ENCODE measurements at regions not wholly inside any gene's neighbourhood (a gene's known extent, or its start where the extent isn't known, plus 50 kb on each side); places are given as distances from the start of the nearest gene placed in this dataset.

DNA sequence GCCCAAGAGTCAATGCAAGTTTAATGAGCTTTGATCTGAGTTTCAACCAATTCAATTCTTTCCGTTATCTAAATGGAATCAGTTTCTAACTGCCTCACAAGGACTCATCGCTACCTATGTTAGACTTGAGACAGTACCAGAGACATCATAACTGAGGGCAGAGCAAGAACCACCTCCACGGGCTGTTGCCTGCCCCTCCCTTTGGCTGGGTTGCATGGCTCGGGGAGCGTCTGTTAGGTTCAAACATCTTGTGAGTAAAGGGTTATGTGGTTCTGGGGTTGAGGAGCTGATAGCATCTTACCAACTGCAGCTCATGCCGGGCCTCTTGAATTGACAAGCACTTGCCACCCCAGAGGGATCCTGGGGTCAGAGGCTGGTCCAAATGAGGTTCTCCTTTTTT lies 457.9 kb downstream of the ENC1 start:
- no peak for DNase-seq
- ATAC-seq: no peak
- intact Hi-C loops (cut with DNase I, micrococcal nuclease): no loop called here

DNA sequence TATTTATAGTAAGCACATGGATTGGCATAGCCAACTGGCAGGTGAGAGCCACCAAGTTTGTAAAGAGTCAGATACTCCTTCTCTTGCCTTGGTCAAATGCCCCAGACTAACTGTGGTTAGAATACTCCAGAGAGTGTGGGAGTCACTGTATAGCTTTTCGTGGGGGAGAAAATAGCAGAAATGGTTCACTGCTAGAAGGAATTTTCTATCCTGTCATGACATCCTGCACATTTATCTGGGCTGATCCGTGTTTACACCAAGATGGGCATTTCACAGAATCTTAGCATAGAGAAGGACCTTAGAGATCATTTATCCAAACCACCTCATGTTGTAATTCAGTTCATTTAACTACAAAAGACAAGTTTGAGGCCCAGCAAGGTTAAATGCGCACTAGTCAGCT lies 460.8 kb downstream of the ENC1 start:
- intact Hi-C loops (cut with DNase I, micrococcal nuclease): no loop called here

DNA sequence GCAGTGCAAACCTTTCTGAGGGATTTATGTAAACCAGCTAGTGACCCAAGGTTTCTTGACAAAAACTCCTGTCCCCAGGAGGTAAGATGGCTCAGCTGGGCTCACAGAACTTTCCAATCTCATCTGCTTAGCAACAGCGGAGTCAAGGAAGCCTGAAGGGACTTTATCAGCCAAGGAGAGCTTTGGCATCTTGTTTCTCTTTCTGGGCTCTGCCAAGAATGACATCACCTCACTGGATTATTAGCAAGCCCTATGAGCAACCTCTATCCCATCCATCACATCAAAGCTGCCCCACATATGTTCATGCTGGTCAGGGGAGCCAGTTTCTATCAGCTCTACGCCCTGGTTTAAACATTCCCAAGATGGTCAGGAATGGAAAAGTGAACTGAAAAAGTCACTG lies 461.3 kb downstream of the ENC1 start:
- DNase-seq (no peak), ATAC-seq (no peak)
- intact Hi-C loops (cut with DNase I, micrococcal nuclease): no loop called here

More for the DNA sequence above, 460.8 kb downstream of the ENC1 start:
- DNase-seq: no peak
- ATAC-seq: no peak

DNA sequence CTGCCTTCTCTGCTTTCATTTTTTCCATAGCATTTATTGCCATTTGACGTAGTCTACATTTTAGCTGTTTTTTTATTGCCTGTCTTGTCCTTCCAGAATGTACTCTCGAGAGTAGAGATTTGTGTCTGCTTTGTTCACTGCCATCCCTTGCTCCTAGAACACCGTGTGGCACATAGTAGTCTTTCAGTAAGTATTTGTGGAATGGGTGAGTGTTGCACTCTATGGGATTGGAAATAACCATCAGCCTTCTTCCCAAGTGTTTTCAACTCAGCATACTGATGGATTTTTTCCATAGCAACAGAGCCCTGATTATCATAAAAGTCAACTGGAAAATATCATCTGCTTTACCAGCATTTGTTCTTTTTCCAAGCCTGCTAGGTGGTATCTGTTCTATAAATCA lies 462.6 kb downstream of the ENC1 start:
- ATAC-seq: no peak
- intact Hi-C loops (cut with DNase I, micrococcal nuclease): no loop called here
- no peak for DNase-seq

DNA sequence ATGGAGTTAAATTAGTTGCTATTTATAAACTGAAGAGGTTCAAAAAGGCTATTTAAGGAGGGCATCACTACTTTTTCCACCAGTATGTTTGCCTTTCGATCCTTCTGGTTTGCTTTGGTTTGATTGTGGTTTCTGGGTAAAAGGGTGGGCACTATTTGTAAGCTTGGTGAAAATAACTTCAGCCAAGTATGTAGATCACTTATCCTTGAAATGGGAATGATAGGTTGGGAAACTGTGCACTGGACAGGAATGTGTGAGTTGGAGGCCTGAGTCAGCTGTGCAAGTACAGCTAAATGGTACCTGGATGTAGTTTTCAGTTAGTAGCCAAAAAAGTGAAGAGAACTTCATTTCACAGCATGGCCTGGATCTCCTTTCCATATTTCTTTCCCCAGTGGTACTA lies 466.2 kb downstream of the ENC1 start:
- intact Hi-C loops (cut with DNase I, micrococcal nuclease): no loop called here
- no peak for ATAC-seq
- DNase-seq: no peak

DNA sequence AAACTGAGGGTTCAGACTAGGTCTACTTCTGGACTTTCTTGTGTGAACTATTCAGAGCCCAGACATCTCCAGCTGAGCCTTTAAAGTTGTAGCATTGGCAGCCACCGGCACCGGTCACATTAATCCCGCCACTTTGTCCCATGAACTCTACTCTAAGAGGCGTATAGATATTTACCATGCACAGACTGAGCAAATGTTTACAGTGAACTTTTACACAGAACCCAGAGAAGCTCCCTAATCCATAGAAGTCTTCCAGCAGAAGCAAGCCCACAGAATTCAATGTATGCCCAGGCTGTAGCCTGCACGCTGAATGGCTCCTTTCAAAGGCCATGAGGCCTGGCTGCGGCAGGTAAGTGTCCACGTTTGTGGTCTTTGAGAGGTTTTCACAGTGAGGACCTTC lies 466.9 kb downstream of the ENC1 start:
- intact Hi-C loops (cut with DNase I, micrococcal nuclease): no loop called here
- ATAC-seq: no peak
- DNase-seq: no peak

DNA sequence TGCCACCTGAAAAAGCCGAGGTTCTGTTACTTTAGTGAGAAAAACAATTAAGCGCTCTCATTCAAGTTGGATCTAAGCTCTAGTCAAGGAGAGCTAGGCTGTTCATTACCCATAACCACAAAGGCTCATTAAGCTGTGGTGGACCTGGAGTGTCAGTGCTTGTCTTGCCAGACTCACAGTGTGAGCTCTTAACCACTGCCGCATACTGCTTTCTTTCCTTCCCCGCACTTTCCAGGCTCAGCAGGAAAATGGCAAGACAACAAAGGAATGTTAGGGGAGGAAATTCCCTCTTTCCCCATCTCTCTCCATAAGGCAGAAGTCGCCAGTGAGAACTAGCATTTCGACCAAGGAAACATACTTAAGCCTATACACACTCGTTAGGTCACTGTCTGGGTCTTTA lies 467.3 kb downstream of the ENC1 start:
- ATAC-seq (no peak), DNase-seq (no peak)
- intact Hi-C loops (cut with DNase I, micrococcal nuclease): no loop called here

DNA sequence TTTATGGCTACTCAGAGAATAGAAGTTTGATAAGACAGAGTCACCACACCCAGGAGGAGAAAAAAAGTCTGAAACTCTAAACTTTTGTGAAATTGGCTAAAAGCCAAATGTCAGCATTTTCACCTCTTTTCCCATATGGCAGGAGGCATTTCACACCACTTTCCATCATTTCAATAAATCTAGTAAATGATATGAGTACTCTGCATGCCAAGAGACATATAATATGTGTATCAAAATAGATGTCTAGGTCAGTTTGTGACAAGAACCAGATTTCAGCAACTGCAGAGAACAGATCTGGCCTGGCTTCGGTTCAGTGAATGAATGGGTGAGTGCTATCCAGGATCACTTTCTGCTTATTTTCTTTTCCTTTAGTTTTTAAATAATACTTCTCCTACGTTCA lies 470.8 kb downstream of the ENC1 start:
- DNase-seq (no peak), ATAC-seq (no peak)
- intact Hi-C loops (cut with DNase I, micrococcal nuclease): no loop called here

DNA sequence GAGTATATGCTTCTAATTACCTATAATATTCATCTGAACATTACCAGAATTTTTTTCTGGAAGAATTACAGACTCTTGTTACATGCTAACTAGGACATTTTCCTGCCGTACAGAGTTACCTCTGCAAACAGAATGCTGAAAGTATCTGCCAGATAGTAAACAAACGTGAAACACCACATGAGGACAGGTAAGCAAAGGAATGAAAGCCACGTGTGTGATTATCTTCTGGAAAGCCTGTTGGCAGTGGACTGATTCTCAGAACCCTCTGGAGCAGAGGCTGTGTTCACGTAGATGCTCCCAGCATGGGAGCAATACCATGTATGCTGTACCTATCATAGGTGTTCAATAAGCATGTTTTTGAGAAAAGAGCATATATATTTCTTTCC lies 472.6 kb downstream of the ENC1 start:
- no peak for DNase-seq
- ATAC-seq: no peak
- intact Hi-C loops (cut with DNase I, micrococcal nuclease): no loop called here

DNA sequence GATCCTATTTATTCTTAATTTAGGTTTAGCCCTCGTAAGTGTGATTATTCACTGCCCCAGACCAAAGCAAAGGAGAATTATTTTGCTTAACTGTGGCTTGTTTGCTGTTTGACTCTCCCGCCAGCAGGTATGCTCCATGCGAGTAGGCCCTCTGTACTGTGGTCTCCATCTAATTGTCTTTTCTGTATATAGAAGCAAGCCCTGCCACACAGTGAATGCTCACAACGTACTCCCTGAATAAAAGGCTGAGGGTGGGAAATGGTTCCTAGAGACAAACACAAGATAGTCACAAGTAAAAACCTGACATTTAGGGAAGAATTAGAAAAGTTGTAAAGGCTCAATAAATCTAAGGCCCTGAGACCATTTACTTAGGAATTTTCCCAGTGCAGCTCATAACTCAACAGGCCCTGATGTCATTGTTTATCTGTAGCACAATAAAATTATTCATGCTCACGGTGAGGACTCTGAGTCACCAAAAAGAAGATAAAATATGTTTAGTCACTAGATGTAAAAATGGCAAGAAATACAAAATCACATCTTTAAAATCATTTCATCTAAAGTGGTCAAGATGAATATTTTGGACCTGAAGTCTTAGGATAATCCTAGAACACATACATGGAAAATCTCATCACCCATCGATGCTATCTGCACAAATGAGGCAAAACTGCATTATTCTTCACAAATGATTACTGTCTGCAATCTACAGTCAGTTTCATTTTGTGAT lies 473.2 kb downstream of the ENC1 start:
- ATAC-seq (no peak), DNase-seq (no peak)
- intact Hi-C loops (cut with DNase I, micrococcal nuclease): no loop called here

DNA sequence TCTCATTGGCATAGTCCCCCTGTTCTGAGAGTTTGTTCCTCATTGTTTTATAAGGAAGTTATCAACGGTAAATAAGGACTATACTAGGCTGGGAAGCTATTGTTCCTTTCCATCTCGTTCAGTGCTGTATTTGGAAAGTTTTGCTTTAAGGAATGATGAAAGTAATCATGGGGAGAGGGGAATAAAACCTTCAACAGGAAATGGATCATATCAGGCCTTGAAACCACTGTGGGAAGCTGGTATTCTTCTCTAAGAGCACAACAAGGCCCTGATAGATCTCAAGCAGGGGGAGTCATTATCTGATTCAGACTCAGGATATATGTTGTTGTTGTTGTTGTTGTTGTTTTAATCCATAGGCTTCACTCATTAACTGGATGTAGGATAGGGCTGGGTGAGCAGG lies 474.5 kb downstream of the ENC1 start:
- DNase-seq (no peak), ATAC-seq (peak; percentile 41)
- intact Hi-C loops (cut with DNase I, micrococcal nuclease): no loop called here

DNA sequence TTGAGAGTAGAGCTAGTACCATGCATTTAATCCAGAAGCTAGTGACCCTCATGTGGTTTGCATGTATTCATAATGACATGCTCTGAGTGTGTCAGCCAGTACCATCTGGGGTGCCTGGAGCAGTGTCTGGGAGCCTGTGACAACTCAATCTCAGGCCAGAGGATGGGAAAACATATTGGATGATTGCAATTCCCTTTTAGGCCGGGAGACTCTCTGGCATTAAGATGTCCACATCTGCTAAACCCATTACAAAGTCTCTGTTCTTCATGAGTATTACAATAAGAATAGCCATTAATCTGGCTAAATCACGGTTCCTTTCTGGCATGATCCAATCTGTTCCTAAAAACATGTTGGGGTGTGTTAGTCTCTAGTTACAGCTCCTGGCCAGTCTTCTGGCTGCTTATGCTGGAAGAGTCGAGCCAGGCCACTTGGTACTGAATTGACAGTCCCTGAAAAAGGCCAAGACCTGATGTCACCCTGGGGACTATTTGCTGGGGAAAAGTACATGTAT lies 475.7 kb downstream of the ENC1 start:
- DNase-seq: no peak
- intact Hi-C loops (cut with DNase I, micrococcal nuclease): no loop called here
- no peak for ATAC-seq

DNA sequence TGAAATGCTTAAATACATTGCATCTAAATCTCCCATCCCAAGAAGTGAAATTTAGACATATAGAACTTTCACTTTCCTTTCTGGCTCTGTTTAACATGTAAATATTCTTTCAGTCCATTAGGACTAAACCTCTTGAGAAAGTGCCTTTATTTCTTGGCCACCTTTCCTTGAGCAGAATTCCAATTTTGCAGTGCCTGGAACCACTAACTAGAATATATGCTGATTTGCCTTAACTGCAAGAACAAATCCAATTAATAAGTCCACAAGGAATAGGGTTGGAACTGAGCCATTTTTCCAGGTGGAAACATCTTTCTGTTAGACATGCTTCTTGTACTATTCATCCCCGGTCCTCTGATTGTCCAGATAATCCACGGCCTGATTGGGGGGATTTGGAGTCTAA lies 478.0 kb downstream of the ENC1 start:
- intact Hi-C loops (cut with DNase I, micrococcal nuclease): no loop called here
- no peak for DNase-seq

DNA sequence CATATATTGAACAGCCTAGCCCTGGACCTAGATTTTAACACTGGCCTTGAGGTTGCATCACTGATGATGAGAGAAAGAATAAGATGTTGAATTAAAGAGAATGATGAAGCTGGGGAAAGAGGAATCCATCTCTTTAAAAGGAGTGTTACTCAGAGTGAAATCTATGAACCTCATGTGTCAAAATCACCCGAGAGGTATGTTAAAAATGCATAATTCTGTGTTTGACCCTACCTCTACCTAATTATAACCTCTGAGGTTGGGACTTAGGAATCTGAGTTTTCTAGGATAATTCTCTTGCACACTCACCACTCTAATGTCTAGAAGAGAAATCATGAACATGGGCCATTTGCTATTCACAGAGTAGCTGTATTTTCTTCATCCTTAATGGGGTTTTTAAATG lies 479.4 kb downstream of the ENC1 start:
- DNase-seq (no peak), ATAC-seq (no peak)
- intact Hi-C loops (cut with DNase I, micrococcal nuclease): no loop called here

More for the DNA sequence above, 478.0 kb downstream of the ENC1 start:
- ATAC-seq: no peak

DNA sequence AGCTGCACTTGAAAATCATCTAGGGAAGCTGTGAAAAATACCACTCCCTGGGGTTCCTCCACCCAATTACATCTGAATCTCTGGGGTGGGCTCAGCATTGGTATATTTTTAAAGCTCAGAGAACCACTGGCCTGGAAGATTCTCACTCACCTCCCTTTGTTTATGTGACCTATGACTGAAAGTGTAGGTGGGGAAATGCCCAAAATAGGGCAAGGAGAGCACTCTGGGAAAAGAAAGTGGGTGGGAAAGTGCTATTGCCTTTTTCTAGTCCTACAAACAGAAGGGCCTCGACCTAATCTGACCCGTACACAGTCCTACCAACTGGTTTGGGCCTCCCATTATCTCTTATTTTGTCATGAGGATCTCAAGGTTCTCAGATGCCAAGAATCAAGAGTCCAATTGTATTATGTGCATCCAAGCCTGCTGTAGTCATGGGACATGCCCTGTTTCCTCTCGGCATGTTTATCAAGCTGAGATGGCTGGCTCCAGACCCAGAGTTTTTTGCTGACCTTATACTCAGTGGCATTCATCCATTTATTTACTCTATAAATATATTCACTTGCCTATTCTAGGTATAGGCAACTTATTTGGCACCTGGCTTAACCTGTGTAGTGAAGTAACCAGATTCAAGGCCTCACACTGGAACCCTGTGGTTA lies 483.7 kb downstream of the ENC1 start:
- DNase-seq (no peak), ATAC-seq (no peak)
- intact Hi-C loops (cut with DNase I, micrococcal nuclease): no loop called here

DNA sequence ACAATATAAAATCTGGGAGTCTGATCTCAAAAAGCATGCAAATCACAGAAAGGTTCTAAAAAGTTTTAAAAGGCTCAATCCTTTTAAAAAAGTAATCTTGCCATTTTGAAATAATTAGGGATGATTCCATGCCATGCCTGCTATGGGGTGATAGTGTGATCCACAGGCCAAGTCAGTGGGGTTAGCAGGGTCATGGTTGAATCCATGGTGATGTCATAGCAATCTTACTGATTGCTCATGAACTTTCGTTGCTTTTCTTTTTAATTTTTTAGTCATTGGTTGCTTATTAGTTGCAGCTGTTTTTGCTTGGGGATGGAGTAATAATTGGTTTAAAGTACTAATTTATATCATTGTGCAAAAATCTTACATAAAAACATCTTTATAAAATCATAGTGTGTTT lies 485.0 kb downstream of the ENC1 start:
- intact Hi-C loops (cut with DNase I, micrococcal nuclease): no loop called here
- DNase-seq (no peak), ATAC-seq (no peak)

DNA sequence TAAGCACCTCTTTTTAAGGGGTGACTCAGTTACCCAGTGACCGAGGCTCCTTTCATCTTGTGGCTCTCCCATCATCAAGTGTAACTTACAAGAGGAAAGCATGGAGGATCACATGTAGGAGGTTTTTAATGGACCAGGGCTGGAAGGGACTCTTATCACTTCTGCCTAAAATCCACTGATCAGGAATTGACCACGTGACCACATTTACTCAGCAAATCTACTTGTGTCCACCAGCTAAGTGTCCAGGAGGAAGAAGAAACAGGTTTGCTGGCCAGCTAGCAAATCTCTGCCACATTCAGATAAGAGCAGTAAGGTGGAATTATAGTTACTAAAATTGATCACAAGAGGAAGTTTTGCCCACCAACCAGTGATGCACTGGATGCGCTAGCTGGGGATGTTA lies 486.0 kb downstream of the ENC1 start:
- no peak for DNase-seq
- intact Hi-C loops (cut with DNase I, micrococcal nuclease): no loop called here
- no peak for ATAC-seq

DNA sequence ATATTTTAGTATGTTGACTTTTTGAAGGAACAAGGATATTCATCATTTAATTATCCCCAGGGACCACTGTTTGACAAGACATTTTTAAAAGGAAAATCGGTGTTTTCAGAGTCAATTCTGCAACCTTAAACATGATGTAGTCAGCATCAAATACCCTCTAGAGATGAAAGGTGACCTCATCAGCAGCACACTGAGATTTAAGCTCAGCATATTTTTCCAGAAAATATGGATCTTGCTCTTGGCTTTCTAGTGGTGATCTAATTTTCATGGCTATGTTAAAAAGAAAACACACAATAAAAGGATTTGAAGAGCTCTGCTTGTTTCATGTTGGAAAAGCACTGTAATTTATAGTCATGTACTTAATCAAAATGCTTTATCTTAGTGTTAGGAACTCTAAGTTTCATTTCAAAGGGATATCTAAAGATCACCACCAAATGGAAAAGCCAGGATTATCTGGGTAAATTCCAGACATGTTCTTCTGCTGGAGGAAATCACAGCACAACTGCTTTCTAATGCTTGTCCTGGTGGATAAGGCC lies 487.2 kb downstream of the ENC1 start:
- intact Hi-C loops (cut with DNase I, micrococcal nuclease): no loop called here
- DNase-seq (no peak), ATAC-seq (no peak)

DNA sequence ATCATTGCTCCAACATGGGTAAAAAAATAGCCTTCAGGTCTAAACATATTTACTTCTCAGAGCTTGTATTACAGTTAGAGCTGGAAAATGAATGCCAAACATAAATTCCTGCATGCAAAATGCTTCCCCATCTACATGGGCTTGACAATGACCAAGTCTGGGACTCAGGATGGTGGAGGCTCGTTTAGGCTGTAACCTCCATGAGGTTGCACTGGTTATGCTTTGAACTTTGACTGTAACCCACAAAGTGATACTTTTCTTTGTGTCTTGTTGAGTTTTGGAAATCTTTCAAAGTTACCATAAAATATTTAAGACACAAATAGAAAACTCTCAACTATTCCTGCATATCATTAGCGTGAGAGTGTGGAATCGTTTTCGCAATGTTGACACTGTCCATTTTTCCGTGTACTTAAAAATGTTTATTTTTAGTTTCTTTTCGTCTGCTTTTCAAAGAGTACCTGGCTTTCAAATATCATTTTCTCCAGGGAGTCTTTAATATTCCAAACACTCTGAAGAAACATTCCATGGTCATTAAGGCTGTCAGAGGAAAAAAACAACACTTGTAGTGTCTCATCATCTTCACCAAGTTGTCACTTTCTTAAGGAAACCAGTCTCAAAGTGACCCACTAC lies 487.8 kb downstream of the ENC1 start:
- intact Hi-C loops (cut with DNase I, micrococcal nuclease): no loop called here
- no peak for ATAC-seq
- no peak for DNase-seq

DNA sequence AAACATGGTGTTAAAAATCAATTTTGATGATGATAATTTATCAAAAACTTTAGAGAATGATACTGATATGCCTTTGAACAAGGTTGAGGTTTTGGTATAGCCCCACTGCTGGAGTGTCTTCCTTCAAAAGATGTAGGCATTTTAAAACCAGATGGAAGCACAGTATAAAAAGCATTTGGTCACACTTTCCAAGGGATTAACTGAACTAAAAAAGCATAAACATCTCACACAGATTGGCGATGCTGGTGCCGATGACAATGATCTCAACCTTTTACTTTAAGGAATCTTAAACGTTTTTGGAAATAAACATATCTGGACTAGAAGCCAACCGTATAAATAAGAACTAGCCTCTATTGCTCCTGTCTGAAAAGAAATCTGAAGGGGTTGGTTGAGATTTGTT lies 488.4 kb downstream of the ENC1 start:
- intact Hi-C loops (cut with DNase I, micrococcal nuclease): no loop called here
- no peak for DNase-seq
- ATAC-seq: no peak

Data from left colon (tissue), 2 donors.